SJCRH30 (cell line): ENCODE measurements at regions not wholly inside any gene's neighbourhood (a gene's known extent, or its start where the extent isn't known, plus 50 kb on each side); places are given as distances from the start of the nearest gene placed in this dataset.

ENCODE experiments used
- DNase-seq, 2 experiments: peaks; one replicate each; pipeline ENCODE4 v3.0.0-alpha.2; 2015 to 2020
- H3K27ac ChIP-seq: fragments of 250-450 bp; sonication (Bioruptor Pico); 2 replicates; pipeline ENCODE4 v1.5.1; 2020; ENCODE audit warnings: mild to moderate bottlenecking, moderate library complexity
- H3K27me3 ChIP-seq: fragments of 250-450 bp; sonication (Bioruptor Pico); 2 replicates; pipeline ENCODE4 v1.5.1; 2020; ENCODE audit warnings: mild to moderate bottlenecking, moderate library complexity
- H3K36me3 ChIP-seq: fragments of 250-450 bp; sonication (Bioruptor Pico); 2 replicates; pipeline ENCODE4 v1.5.1; 2020; ENCODE audit warnings: mild to moderate bottlenecking, moderate library complexity
- H3K4me1 ChIP-seq: fragments of 250-450 bp; sonication (Bioruptor Pico); 2 replicates; pipeline ENCODE4 v1.5.1; 2020; ENCODE audit warnings: mild to moderate bottlenecking, moderate library complexity
- H3K4me3 ChIP-seq: fragments of 250-450 bp; sonication (Bioruptor Pico); 2 replicates; pipeline ENCODE4 v1.5.1; 2020; ENCODE audit warnings: mild to moderate bottlenecking, moderate library complexity
- H3K9me3 ChIP-seq: fragments of 250-450 bp; sonication (Bioruptor Pico); replicated peaks from 2 replicates; pipeline ENCODE4 v1.5.1; 2020; ENCODE audit warnings: mild to moderate bottlenecking, moderate library complexity

DNA sequence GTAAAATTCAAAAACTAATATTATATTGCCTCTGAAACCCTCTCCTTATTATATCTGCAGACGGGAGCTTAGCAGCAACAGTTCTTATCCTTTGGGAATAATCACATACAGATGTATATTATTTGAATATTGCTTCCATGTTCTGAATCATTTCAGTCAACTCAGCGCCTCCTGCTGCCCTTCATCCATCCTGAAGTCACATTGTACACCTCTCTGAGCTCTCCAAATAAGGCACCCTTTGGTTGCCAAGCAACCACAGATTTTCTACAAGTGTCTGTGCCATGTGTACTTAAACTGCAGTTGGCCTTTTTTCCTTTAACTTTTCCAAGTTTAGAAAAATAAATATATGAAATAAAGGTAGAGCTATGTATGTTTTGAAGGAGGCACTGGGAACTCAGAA lies 384.3 kb downstream of the LRRIQ3 start:
- Histone ChIP-seq H3K36me3 (no peaks in the 10 kb centered on the region), H3K4me1 (no peaks in the 10 kb centered on the region), H3K27ac (no peak overlapping the region), H3K9me3 (no peaks in the 10 kb centered on the region), H3K4me3 (no peak overlapping the region), H3K27me3 (no peaks in the 10 kb centered on the region)
- DNase-seq: no peak

DNA sequence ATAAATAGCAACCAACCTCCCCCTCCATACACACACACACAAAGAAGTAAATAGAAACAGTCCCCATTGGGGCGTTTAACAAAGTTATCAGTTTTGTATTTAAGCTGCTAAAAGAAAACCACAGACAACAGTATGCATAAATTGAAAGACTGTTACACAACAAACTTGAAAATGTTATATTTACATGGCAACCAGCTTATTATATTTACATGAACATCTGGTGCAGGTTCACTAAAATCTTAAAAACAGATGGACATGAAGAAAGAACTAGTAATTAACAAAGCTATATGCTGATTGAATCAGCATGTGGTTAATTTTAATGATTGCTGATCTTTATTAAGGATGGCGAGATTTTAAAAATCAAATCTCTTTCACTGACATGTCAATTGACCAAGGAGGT lies 384.7 kb downstream of the LRRIQ3 start:
- Histone ChIP-seq H3K4me1 (no peaks in the 10 kb centered on the region), H3K9me3 (no peaks in the 10 kb centered on the region), H3K27me3 (no peaks in the 10 kb centered on the region), H3K36me3 (no peaks in the 10 kb centered on the region), H3K27ac (no peak overlapping the region), H3K4me3 (no peak overlapping the region)
- no peak for DNase-seq

DNA sequence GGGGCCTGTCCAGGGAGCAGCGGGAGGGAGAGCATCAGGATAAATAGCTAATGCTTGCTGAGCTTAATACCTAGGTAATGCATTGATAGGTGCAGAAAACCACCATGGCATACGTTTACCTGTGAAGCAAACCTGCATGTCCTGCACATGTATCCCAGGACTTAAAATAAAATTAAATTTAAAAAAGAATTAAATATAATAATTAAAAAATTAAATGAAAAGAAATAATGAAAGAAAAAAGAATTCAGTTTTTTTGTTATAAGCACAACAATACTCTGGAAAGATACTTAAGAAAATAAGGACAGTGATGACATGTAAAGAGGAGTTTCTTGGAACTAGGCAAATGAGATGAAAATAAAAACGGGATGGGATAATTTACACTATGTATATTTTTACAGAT lies 386.2 kb downstream of the LRRIQ3 start:
- Histone ChIP-seq H3K4me1 (no peaks in the 10 kb centered on the region), H3K27ac (no peak overlapping the region), H3K9me3 (no peaks in the 10 kb centered on the region), H3K27me3 (no peaks in the 10 kb centered on the region), H3K36me3 (no peaks in the 10 kb centered on the region), H3K4me3 (no peak overlapping the region)
- no peak for DNase-seq

- no peak for DNase-seq
- Histone ChIP-seq H3K36me3 (no peaks in the 10 kb centered on the region), H3K4me3 (no peak overlapping the region), H3K27ac (no peak overlapping the region), H3K4me1 (no peaks in the 10 kb centered on the region), H3K27me3 (no peaks in the 10 kb centered on the region; the same call in 1 of the 2 replicates), H3K9me3 (no peaks in the 10 kb centered on the region)
Observed at GRCh38 chr1:73804935-73805334, 393.0 kb downstream of the LRRIQ3 start.

GRCh38 chr1:73803380-73803779 lies 394.6 kb downstream of the LRRIQ3 start:
- Histone ChIP-seq H3K4me3 (no peak overlapping the region), H3K4me1 (no peaks in the 10 kb centered on the region), H3K36me3 (no peaks in the 10 kb centered on the region), H3K27ac (no peak overlapping the region), H3K27me3 (no peaks in the 10 kb centered on the region; the same call in 1 of the 2 replicates), H3K9me3 (no peaks in the 10 kb centered on the region)
- no peak for DNase-seq

GRCh38 chr1:73801912-73802429 lies 396.0 kb downstream of the LRRIQ3 start:
- no peak for DNase-seq
- H3K27me3 ChIP-seq: no peaks in the 10 kb centered on the region; the same call in 1 of the 2 replicates
- H3K27ac ChIP-seq: no peak overlapping the region
- no peaks in the 10 kb centered on the region for H3K36me3 ChIP-seq
- H3K4me1 ChIP-seq: no peaks in the 10 kb centered on the region
- H3K9me3 ChIP-seq: no peaks in the 10 kb centered on the region
- no peak overlapping the region for H3K4me3 ChIP-seq

DNA sequence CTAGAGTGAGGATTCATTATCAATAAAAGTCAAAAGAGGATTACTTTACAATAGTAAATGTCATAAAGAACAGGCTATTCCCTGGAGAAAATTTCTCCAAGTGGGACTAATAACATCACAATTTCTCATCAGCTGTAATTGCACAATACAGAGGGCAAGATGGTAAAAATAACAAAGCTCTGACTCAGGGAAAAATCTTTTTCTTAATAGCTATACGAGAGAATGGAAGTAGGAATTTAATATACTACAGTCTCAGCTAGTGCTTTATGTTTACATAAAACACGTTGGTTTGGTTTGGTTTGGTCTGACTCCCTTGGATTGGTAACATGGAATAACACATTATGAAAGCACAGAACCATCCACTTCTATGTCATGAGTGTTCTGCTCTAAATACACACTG lies 397.6 kb downstream of the LRRIQ3 start:
- Histone ChIP-seq H3K27ac (no peak overlapping the region), H3K4me3 (no peak overlapping the region), H3K9me3 (no peaks in the 10 kb centered on the region), H3K27me3 (no peaks in the 10 kb centered on the region; the same call in 1 of the 2 replicates), H3K4me1 (no peaks in the 10 kb centered on the region), H3K36me3 (no peaks in the 10 kb centered on the region)
- DNase-seq: no peak

- Histone ChIP-seq H3K36me3 (no peaks in the 10 kb centered on the region), H3K4me1 (no peaks in the 10 kb centered on the region), H3K27me3 (no peaks in the 10 kb centered on the region; the same call in 1 of the 2 replicates), H3K4me3 (no peak overlapping the region), H3K9me3 (no peaks in the 10 kb centered on the region), H3K27ac (no peak overlapping the region)
- DNase-seq: no peak
Observed at GRCh38 chr1:73789965-73790364, 408.0 kb downstream of the LRRIQ3 start.

GRCh38 chr1:73784026-73784425 lies 413.9 kb downstream of the LRRIQ3 start:
- Histone ChIP-seq H3K27me3 (no peaks in the 10 kb centered on the region), H3K9me3 (no peaks in the 10 kb centered on the region), H3K27ac (no peak overlapping the region), H3K36me3 (no peaks in the 10 kb centered on the region), H3K4me1 (no peaks in the 10 kb centered on the region), H3K4me3 (no peak overlapping the region)
- DNase-seq: no peak

- no peaks in the 10 kb centered on the region for H3K4me1 ChIP-seq
- H3K27me3 ChIP-seq: no peaks in the 10 kb centered on the region
- no peaks in the 10 kb centered on the region for H3K9me3 ChIP-seq
- no peak for DNase-seq
- H3K36me3 ChIP-seq: no peaks in the 10 kb centered on the region
- H3K27ac ChIP-seq: no peak overlapping the region
- H3K4me3 ChIP-seq: no peak overlapping the region
Observed at GRCh38 chr1:73783352-73783751, 414.6 kb downstream of the LRRIQ3 start.

- no peaks in the 10 kb centered on the region for H3K9me3 ChIP-seq
- no peaks in the 10 kb centered on the region for H3K27me3 ChIP-seq
- no peak overlapping the region for H3K27ac ChIP-seq
Observed at GRCh38 chr1:73782901-73783300, 415.1 kb downstream of the LRRIQ3 start.

DNA sequence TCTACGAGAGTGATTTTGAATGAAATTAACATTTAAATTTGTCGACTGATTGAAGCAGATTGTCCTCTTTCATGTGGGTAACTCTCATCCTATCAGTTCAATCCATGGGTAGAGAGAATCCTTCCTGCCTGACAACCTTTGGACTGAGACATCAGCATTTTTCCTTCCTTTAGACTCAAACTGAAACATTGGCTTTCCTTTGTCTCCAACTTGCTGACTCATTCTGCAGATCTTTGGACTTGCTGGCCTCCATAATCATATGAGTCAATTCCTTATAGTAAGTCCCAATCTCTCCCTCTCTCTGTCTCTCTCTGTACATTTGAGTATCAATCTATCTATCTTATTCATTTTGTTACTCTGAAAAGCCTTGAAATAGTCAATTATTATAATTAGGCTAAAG lies 416.7 kb downstream of the LRRIQ3 start:
- Histone ChIP-seq H3K4me1 (no peaks in the 10 kb centered on the region), H3K4me3 (no peak overlapping the region), H3K27me3 (no peaks in the 10 kb centered on the region), H3K27ac (no peak overlapping the region), H3K9me3 (no peaks in the 10 kb centered on the region), H3K36me3 (no peaks in the 10 kb centered on the region)
- DNase-seq: no peak

More at GRCh38 chr1:73782901-73783300, 415.1 kb downstream of the LRRIQ3 start:
- DNase-seq: no peak
- H3K36me3 ChIP-seq: no peaks in the 10 kb centered on the region
- H3K4me1 ChIP-seq: no peaks in the 10 kb centered on the region
- H3K4me3 ChIP-seq: no peak overlapping the region

DNA sequence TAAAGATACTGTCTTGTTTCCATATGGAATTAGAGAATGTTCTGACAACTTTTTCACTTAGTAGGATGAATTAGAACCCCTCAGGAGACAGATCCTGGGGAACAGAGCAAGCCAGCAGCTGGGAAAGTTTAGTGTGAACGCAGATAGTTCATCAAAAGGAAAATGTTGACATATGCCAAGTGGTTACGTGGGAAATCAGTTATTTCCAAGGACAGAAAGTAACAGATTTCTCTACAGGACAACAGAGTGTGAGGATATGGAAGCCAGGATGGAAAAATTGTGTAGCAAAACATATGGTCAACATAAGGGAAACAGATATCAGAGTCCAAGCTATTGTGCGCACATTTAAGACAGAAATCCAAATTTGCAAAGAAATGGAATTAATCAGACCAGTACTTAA lies 419.5 kb downstream of the LRRIQ3 start:
- H3K27ac ChIP-seq: no peak overlapping the region
- H3K4me1 ChIP-seq: no peaks in the 10 kb centered on the region
- no peak for DNase-seq
- H3K36me3 ChIP-seq: no peaks in the 10 kb centered on the region
- no peak overlapping the region for H3K4me3 ChIP-seq
- H3K9me3 ChIP-seq: no peaks in the 10 kb centered on the region
- H3K27me3 ChIP-seq: no peaks in the 10 kb centered on the region

DNA sequence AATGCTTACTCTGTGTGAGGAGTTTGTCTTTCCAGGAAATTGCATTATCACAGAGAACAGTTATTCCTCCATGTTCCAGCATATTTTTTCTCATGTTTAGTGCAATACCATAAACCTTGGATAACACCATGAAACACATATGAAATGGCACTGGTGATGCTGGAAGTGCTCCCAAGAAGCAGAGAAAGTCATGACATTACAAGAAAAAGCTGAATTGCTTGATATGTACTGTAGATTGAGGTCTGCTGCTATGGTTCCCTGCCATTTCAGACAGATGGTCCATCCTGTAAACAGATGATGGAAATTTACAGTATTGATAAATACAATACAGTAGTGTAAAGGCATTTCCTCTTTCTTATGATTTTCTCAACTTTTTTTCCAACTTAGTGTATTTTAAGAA lies 422.1 kb downstream of the LRRIQ3 start:
- no peaks in the 10 kb centered on the region for H3K36me3 ChIP-seq
- DNase-seq: no peak
- no peaks in the 10 kb centered on the region for H3K9me3 ChIP-seq
- no peaks in the 10 kb centered on the region for H3K4me1 ChIP-seq
- H3K27ac ChIP-seq: no peak overlapping the region
- H3K27me3 ChIP-seq: no peaks in the 10 kb centered on the region
- H3K4me3 ChIP-seq: no peak overlapping the region

DNA sequence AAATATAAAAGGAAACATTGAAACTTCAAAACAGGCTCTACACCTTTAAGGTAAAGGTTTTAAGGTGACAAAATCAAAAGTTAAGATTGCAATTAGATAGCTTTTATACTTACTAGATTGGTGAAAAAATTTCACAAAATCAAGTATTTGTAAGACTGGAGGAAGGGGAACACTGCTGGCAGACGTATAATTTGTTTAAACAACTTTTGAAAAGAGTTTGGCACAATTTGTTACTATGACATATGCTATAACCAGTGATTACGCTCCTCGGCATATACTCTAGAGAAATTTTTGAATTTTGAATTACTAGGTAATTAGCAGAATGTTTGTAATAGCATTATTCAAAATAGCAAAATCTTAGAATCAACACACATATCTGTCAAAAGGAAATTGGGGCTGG lies 425.0 kb downstream of the LRRIQ3 start:
- no peak for DNase-seq
- Histone ChIP-seq H3K9me3 (no peaks in the 10 kb centered on the region), H3K4me3 (no peak overlapping the region), H3K27ac (no peak overlapping the region), H3K4me1 (no peaks in the 10 kb centered on the region), H3K36me3 (no peaks in the 10 kb centered on the region), H3K27me3 (no peaks in the 10 kb centered on the region)

GRCh38 chr1:73771396-73771795 lies 426.6 kb downstream of the LRRIQ3 start:
- Histone ChIP-seq H3K27me3 (no peaks in the 10 kb centered on the region), H3K4me3 (no peak overlapping the region), H3K27ac (no peak overlapping the region), H3K9me3 (no peaks in the 10 kb centered on the region), H3K4me1 (no peaks in the 10 kb centered on the region), H3K36me3 (no peaks in the 10 kb centered on the region)
- no peak for DNase-seq
